Right hindlimb (tissue), 1 donor: ENCODE measurements at regions not wholly inside any gene's neighbourhood (a gene's known extent, or its start where the extent isn't known, plus 50 kb on each side); places are given as distances from the start of the nearest gene placed in this dataset.
A peak's percentile ranks its signal among the peaks of the same experiment; 100 is the strongest.
"Not testable (repeated sequence)": the region's sequence is repeated elsewhere in the genome, so short reads cannot be mapped to it uniquely, and the experiment has no call there.

ENCODE experiments used
- DNase-seq: peaks from one replicate; pipeline ENCODE4 v3.0.0-alpha.2; 2018

DNA sequence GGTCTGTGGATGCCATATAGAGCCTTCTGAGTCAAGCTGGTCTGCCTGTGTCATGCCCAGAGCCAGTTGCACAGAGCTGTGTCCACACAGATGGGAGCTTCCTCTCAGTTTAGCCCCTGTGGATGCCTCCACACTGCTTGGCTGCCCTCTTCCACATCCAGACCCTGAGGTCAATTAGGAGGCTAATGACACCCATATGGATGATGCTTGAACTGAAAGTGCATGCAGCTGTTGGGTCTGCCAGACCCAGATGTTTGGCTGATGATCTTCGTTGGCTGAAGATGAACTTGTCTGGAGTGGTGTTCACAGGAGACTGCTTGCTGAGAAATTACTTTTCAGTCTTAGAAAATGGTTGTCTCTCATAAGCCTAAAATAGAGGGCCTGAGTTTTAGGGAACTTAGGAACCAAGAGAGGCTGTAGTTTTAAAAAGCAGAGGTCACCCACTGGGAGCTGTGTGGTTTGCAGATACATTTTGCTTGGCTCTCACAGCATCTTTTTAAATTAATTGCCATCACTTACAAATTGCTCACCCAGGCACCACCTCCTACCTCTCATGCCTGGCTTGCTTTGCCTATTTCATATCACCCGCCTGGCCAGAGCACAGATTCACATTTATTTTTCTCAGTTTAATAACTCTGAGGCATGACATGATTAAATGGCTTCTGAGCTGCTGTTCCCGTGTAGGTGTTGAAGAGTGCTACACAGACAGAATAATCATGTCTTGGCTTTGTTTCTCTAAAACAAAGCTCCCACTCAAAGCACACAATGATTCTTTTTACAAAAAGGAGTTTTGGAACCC is 176.1 kb downstream of the MINAR1 start:
- DNase-seq = peak; percentile 59

DNA sequence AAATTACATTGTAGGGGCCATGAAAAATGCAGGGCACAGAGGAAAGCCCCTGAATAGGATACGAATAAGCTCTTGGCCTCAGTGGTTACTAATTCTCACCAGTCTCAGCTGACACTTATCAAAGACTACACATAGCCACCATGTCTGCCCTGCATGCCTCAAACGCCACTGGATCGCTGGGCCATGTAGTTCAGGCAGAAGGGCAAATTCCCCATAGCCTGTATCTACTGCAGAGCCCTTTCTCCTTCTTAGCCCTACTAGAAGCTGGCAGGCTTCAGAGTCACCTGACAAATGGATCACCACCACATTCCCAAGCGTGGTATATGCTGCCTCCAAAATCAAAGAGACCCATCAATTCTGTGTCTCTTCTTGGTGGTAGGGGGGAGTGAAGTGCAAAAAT is 177.4 kb downstream of the MINAR1 start:
- DNase-seq = no peak

DNA sequence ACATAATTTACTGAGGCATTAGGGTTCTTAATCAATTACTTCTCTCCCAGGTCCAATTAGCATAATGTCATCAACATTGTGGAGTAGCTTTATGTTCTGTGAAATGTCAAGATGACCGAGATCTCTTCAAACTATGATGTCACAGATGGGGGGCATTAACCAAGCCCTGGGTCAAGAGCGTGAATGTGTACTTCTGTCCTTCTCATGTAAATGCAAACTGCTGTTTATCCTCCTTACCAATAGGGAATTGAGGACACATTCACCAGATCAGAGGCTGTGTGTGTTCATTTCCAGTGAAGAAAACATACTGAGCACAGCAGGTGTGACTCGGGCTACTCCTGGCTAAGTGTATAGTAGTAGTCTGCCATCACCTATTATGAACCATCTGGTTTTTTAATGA is 177.9 kb downstream of the MINAR1 start:
- DNase-seq = no peak

DNA sequence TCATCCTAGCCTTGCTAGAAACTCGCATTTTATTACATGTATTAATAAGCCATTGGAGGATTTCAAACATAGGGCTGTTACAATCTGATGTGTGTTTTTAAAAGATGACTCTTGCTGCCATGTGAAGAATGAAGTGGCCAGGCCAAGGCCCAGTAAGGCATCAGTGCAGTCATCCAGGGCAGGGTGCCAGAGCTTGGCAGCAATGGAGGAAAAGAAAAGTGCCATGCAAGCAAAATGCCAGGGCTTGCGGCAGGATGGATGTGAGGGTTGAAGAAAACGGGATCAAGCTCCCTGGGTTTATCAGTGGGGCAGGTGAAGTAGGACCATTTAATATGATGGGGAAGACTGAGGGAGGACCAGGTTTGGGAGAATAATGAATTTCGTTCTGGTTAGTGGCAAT is 183.6 kb downstream of the MINAR1 start:
- no peak for DNase-seq

DNA sequence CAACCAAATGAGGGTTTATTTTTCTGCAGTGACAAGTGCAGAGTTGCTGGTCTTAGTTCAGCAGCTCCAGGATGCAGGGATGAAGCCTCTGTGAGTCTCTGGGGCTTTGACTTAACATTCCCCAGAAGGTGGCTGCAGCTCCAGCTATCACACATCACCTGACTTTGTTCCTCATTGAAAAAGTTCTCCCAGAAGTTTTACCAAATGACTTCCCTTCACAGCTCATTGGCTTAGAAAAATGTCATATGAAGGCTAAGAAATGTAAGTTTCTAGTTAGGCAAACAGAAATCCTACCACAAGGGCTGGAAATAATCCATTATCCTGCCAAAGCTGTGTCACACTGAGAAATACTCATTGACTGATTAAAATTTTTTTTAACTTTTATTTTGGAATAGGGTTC is 184.9 kb downstream of the MINAR1 start:
- no peak for DNase-seq

DNA sequence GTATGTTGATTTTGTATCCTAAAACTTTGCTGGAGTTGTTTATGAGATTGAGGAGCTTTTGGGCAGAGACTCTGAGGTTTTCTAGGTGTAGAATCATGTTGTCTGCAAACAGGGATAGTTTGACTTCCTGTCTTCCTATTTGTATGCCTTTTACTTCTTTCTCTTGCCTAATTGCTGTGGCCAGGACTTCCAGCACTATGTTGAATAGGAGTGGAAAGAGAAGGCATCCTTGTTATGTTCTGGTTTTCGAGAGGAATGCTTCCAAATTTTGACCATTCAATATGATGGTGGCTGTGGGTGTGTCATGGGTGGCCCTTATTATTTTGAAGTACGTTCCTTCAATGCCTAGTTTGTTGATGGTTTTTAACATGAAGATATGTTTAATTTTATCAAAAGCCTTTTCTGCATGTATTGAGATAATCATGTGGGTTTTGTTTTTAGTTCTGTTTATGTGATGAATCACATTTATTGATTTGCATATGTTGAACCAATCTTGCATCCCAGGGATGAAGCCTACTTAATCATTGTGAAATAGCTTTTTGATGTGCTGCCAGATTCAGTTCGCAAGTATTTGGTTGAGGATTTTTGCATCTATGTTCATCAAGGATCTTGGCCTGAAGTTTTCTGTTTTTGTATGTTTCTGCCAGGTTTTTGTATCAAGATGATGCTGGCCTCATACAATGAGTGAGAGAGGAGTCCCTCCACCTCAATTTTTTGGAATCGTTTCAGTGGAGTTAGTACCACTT is 188.1 kb downstream of the MINAR1 start:
- DNase-seq = no peak

DNA sequence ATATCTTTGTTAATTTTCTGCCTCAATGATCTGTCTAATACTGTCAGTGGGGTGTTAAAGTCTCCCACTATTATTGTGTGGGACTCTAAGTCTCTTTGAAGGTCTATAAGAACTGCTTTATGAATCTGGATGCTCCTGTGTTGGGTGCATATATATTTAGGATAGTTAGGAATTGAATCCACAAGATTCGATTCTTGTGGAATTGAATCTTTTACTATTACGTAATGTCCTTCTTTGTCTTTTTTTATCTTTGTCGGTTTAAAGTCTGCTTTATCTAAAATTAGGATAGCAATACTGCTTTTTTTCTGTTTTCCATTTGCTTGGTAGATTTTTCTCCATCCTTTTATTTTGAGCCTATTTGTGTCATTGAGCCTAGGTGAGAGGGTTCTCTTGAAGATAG is 189.7 kb downstream of the MINAR1 start:
- not testable (repeated sequence) for DNase-seq

DNA sequence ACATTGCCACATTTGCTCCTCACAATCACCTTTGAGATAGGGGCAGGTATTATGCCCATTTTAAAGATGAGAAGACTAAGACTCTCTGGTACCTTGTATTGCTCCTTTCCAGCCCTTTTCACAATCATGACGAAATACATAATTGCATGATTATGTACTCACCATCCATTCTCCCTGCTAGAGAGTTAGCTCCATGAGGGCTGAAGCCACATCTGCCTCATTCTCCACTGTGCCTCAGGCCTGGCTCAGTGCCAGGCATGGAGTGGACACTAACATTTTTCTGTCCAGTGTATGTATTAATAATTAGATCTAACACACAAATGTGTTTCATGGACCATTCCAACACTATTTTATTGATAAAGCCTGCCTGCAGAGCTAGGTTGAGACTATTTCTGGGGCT is 191.4 kb downstream of the MINAR1 start:
- DNase-seq = no peak

DNA sequence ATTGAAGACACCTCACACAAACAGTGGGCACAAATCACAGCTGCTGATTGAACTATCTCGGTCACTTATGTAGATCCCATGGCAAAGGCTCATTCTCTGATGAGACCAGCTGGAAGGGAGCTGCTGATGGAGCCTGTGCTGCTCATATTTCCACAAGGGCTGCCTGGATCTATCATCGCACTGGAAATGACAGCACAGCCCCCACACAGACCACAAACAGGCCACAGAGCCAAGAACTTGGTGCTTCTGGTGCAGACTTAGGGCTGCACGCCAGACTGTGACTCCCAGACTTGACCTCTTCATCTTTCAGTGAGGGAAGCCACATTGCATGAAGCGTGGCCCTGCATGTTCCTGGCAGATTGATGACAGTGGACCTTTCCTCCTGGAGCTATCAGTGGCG is 197.6 kb downstream of the MINAR1 start:
- no peak for DNase-seq

DNA sequence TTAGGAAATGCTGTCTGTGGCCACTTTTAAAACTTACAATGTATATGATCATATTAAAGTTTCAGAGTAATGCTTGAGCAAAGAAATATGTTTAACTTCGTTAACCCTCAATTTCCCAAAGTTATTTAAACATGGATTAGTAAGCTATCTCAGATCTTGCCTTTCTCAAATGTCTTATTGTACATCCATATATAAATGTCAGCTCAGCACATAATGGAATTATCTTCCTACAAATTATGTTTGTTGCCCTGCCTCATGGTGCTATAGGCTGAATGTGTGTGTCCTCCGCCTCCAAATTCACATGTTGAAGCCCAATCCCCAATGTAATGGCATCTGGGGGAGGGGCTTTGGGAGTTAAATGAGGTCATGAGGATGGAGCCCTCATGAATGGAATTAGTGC is 200.3 kb downstream of the MINAR1 start:
- no peak for DNase-seq

DNA sequence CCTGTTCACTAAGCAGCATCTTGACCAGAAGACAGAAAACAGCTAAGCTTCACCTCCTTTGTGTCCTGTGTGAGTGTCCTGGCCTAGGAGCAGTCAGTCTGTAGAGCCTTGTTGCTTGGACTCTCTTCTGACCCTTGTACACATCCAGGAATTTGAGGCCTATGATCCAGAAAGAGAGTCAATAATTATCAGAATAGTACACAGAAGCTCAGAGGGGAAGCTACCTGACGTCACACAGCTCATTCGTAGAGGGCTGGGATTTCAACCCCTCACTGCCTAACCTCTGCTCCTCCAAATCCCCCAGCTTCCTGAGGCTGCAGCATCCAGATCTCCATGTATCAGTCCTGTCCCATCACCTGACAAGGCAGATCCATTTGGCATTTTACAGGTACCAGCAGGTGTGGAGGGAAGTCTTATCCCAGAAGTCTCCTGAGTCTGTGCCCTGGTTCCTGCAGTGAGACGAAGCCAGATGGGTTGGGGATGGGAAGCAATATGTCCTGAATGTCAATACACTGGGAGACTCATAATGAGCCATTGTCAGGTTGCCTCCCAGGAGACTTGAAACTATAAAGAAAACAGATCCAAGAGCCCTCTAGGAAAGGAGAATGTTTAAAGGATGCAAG is 203.1 kb downstream of the MINAR1 start:
- DNase-seq = no peak

DNA sequence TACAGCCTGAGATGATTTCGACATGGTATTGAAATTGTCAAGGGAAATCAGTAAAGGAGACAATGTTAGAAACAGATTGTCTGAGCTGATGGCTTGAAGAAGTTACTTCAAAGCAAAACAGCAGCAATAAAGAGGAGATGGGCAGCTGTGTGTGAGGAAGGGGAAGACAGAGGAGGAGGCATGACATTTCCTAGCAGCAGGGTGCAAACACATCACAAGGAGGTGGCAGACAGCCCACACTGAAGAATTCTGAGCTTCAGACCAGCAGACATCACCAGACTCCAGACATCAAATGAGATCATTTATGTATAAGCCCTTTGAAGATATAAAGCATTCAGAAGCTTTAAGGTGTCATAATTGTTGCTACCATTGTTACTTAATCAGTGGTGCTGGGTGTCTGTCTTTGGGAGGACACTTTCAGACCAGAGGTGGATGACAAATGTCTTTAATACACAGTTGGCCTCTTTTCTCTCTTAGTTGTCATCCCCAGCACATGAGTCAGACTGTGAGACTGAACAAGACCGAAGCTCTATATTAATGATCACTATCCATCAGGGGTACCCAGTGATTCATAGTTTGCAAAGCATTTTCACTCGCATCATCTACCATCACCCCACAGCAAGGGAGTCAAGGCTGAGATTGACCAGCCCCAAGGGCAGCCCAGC is 203.9 kb downstream of the MINAR1 start:
- DNase-seq = no peak

DNA sequence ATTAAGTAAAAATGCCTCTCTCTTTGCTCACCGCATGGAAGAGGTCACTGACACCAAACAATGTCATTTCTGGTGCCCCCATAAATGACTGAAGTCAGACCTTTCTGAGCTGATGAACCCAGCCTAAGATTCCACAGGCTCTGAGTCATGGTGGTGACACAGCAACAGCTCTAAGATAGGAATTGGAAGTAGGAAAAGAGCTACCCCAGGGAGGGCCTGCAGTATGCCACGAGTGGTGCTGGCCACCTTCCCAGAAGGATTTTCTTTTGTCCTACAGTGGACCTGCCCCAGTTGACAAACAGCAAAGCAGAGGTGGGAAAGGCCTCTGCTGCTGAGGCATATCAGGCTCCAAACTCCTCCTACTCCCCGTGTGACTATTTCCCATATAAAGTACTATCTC is 208.1 kb downstream of the MINAR1 start:
- DNase-seq = no peak

DNA sequence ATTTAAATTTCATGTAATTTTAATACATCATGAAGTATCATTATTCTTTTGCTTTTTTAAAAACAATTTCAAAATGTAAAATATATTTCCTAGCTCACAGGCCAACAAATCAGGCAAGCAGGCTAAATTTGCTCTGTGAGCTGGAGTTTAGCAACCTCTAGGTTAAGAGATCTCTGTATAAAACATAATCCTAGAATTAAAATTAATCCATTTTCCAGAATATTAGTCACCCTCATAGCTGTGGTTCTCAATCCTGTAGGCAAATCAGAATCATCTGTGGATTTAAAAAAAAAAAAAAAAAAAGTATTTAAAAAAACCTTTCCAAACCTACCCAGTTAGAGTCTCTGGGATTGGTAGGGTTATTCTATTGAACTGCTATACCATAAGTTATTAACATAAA is 209.7 kb downstream of the MINAR1 start:
- no peak for DNase-seq

DNA sequence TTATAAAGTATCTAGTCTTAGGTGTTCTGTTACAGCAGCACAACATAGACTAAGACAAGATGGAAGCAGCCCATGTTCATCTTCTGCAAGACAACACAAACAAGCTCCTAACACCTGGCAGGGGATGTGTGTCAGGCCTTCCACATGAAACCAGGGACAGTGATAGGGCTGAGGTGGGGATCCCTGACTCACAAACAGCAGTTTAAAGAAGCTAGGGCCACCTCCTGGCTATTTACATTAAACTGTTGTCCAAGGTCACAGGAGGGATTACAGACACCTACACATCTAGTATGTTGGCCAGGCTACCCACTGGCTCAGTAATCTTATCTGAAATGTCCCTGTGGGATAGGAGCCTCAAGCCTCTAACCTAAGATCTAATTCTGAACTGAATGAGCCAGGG is 211.3 kb downstream of the MINAR1 start:
- DNase-seq = no peak

DNA sequence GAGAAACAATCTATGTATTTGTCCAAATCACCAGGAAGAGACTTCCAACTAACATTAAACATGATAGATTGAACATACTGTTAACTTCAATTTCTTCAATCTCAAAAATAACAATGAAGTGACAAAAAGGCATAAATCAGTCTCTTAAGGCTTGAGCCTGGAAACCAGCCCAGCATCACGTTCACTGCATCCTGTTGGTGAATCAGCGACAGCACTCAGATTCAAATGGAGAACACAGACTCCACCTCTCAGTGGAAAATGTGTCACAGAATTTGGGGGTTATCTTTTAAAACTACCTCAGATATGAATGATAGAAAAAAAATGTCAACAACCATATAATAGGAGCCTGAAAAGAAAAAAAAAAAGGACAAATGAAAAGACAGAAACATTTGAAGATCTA is 212.0 kb downstream of the MINAR1 start:
- DNase-seq = no peak

DNA sequence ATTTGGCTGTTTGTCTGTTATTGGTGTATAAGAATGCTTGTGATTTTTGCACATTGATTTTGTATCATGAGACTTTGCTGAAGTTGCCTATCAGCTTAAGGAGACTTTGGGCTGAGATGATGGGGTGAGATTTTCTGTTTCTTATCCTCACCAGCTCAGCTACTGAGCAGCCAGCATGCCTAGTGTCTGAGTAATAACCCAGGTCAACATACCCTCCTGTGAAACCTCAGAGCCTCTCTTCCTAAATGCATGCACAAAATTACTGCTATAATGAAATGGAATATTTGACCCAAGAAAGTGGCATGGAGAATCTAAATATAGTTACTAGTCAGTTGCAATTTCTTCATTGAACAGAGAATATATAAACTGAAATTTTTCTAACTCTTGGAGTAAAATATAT is 220.8 kb downstream of the MINAR1 start:
- DNase-seq = not testable (repeated sequence)

DNA sequence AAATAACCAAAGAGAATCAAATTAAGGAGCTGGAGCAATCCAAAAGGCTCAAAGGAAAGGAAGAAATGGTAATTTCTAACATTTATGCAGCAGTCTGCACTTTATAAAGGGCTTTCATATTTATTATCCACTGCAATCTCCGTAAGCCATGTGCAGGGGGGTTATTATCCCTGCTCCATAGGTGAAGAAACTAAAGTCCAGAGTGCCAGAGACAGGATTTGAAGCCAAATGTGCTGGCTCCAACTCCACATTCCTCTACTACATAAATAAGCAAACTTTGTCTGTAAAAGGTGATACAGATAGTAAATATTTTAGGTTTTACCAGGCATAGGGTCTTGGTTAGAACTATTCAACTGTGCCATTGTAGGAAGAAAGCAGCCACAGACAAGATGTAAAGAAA is 221.4 kb downstream of the MINAR1 start:
- DNase-seq = no peak

DNA sequence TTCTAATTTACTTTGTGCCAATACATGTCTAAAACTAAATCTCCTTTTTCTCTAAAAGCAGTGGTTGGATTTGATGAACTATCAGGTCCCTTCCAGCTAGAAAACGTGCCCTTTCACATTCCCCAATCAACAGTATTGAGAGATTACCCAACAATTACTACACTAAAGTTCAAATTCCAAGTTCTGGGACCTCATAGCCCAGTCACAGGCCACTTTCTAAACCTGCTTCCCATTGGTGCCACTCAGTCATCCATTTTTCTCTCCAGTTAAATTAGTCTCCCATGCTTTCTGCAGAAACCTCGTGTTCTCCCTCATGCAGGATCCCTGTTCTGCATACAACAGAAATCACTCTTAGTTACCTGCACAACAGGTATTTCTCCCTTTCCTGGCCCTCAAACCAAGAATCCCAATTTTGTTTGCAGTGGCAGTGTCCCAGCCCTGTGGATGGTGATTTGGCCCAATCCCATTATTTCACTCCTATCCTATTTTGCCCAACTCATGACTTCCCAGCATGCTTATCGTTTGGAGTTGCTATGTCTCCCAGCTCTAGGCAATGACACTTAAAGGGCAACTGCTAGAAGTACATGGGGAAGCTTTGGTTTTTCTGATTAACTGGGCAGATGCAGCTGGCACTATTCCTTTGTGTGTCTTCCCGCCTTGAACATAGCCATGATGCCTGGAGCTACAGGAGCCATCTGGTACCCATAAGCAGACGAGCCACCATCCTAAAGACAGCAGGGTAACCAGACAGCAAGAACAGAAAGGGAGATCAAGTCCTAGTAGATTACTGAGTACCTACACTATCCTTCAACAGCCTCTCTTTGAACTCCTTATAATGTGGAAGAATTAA is 224.2 kb downstream of the MINAR1 start:
- no peak for DNase-seq

DNA sequence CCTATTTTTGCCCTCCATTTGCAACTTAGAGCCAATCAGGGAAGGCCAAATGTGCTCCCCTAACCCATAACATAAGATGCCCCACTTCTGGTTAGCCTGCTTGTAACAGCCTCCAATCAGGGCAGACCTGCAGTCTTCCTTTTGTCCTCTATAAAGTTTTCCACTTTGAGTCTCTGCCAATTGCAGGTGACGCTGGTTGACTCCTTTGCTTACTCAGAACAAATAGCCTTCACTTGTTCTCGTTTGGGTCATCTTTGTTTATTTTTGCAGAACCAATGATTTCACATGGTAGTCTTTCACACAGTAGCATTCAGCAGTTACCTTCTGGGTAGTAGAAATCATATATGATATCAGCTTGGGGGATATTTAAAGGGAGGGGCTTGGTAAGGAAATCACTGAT is 225.6 kb downstream of the MINAR1 start:
- no peak for DNase-seq

DNA sequence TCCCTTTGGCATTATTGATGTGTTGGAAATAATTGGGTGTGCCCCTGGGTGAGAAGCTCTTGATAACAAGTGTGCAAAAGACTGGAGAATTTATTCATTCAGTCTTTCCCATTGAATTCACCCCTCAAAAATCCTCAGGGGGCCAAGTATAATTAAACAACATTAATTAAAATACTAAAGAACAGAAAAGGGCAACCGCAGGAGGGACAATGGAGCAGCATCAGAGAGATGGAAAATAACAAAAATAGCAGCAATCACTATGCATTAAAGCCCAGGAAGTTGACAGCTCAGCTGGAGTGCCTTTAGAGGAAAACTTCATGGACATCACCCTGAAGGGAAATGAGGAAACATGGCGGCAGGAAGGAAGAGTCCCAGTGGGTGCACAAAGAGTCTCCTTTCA is 227.6 kb downstream of the MINAR1 start:
- no peak for DNase-seq

DNA sequence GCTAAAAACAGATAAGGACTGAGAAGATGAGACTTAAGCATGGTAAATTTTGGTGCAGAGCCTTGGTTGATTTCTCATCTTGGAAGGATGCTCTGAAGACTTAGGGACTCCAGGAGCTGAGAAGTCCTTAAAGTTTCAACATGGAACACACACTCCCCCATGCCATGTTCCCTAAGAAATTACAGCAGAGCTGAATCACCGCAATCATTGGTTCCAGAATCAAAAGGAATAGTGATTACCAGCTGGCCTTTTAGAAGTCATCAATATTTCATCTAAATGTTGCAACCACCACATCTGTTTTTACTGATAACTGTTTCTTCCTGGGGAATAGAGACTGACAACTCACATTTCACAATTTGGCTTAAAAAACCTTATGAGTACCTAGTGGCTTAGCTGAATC is 229.3 kb downstream of the MINAR1 start:
- no peak for DNase-seq
